Activated CD8-positive, alpha-beta memory T cell treated with anti-CD3 and anti-CD28 coated beads for 36 hours (primary cell): ENCODE measurements at regions not wholly inside any gene's neighbourhood (a gene's known extent, or its start where the extent isn't known, plus 50 kb on each side); places are given as distances from the start of the nearest gene placed in this dataset.
"Not testable (repeated sequence)": the region's sequence is repeated elsewhere in the genome, so short reads cannot be mapped to it uniquely, and the experiment has no call there.

Experiments
- CTCF ChIA-PET: fragments of 350-600 bp; sonication (Branson Sonifier 250); formaldehyde crosslinking; loops from one replicate; lab custom pipeline; 2021; ENCODE audit warnings: antibody characterized with exemption; lab: Charles Lee
- POLR2A ChIA-PET: fragments of 350-600 bp; sonication (Branson Sonifier 250); formaldehyde crosslinking; loops from one replicate; lab custom pipeline; 2021; ENCODE audit warnings: antibody characterized with exemption; lab: Charles Lee

DNA sequence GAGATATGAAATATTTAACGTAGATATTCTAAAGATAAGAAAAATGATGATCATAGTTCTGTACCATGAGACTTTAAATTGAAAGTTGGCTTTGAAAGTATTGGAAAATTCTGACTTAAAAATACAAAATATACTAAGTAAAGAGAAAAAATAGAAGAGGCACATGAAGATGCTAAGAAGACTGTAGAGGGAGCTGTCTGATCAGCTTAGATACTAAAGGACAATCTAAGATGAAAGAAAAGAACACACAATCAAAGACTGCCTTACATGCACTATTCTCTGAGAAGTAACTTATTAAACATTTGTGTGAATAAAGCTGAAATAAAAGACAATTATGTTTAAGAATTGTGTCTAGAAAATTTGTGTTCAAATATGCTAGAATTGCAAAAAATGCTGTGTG lies 55.1 kb downstream of the RBMXL2 start:
- ChIA-PET POLR2A (no interaction called here), CTCF (no interaction called here)

- CTCF ChIA-PET: not testable (repeated sequence)
Observed at GRCh38 chr11:7150104-7150503, 61.3 kb downstream of the RBMXL2 start.

DNA sequence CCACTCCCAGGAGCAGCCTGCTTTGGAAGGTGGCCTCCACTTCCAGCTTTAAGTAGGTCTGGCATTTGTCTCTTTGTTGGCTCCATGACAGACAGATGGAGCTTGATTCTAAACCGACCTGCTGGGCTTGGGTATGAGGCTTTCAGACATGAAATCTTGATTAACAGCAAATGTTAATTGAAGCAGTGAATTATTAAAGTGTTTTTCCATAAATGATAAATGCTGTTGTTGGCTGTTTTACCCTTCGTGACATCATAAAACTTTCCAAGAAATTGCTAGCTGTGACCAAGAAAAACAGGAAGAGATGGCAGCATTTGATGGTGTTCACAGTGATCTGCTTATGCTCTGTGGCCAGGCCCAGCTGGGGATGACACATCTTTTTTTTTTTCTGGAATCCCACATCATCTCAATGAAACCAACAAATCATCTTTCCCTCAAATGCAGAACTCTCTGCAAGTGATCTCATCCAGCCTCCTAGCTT lies 66.1 kb downstream of the RBMXL2 start:
- CTCF ChIA-PET: interaction anchor here (1.5 kb wide), 1 partner anchor 10 kb away, joined by 3 read pairs; no protein-coding TSS in a partner anchor
- POLR2A ChIA-PET: no interaction called here

More at GRCh38 chr11:7150104-7150503, 61.3 kb downstream of the RBMXL2 start:
- POLR2A ChIA-PET: not testable (repeated sequence)

DNA sequence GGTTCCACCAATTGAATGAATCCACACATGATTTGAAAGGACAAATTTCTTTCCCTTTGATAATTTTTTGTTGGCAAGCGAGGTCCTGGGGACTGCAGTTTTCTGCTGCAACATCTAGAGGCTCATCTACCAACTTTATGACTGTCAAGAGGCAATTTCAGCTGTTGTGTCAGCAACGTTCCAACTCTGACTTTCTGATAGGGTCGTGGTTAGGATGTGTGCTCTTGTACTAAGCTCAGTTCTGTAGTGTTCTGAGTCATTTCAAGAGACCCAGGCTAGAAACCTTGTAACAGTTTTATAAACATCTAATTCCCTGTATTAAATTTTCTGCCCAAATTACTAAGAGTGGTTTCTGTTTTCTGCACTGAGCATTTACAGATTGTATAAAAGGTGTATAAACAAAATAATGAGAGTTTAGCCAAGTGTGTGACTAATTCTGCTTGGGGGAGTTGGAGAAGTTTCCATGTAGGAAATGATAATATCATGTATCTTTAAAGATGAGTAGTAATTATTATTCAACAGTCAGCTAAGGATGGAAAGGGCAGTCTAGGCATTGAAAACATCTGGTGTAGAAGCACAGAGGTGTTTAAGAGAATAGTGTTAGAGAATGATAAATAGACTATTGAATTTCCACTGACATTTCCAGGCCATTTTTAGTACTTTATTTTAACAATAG lies 72.2 kb downstream of the RBMXL2 start:
- ChIA-PET POLR2A (no interaction called here), CTCF (no interaction called here)

DNA sequence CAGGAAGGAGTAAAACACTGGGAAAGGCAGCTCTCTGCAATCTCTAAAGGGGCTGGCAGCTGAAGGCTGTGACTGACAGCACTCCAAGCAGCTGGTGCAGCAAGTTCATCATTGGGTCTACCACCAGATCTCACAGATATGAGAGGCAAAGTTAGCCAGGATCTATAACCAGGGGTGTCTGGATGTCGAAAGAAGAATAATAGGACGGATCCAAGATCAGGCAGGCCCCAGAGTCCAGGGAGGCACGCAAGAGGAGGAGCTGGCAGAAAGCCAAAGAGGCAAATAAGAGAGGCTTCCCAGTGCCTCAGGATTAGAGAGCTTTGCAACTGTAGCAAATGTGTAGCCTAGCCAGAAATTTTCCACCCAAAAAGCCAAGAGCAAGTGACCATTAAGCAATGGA lies 77.1 kb downstream of the RBMXL2 start:
- POLR2A ChIA-PET: no interaction called here
- CTCF ChIA-PET: no interaction called here

DNA sequence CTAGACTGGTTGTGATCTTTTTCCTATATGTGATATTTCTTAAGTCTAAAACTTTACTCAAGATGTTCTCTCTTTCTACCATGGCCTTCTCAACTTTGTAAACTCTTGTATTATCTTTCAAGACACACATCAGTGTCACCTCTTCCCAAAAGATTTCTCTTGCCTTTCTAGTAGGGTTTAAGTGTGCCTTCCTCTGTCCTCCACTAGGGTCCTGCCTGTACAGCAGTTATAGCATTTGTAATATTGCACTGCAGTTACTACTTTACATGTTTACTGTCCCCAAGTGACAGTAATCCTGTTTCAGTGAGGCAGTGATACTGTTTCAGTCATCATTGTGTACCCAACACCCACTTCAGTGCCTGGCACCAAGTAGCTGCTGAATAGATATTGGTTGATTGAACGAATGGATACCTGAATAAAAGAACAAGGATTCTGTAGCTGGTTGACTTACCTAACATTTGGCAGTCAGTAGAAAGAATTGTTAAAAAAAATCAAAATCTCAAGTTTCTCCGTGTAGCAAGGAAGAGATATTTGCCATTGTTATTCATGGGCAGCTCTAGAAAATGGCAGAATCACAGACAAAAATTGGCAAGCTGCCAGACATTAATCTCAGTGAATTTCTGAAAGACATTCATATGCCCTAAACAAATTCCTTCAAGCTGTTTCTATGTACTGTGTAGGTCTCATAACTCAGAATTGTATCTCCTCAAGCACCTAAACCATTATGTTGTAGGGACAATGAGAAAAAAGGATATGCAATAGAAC lies 79.4 kb downstream of the RBMXL2 start:
- ChIA-PET CTCF (no interaction called here), POLR2A (no interaction called here)

DNA sequence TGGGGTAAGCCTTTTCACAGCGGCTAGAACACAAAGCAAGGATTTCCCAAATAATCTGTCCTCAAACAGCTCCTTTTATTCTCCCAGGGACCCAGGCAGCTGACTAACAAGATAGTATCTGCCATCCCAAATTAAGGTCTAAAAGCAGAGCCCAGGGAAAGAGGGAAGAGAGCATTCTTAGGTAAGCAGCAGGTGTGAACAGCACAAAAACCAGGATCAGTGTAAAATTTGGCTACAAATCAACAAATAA lies 79.9 kb downstream of the RBMXL2 start:
- POLR2A ChIA-PET: no interaction called here
- CTCF ChIA-PET: no interaction called here

GRCh38 chr11:7170431-7170830 lies 81.3 kb upstream of the SYT9 start:
- ChIA-PET CTCF (interaction anchor here (1.1 kb wide), 1 partner anchor 72 kb away, joined by 3 read pairs; no protein-coding TSS in a partner anchor), POLR2A (no interaction called here)

DNA sequence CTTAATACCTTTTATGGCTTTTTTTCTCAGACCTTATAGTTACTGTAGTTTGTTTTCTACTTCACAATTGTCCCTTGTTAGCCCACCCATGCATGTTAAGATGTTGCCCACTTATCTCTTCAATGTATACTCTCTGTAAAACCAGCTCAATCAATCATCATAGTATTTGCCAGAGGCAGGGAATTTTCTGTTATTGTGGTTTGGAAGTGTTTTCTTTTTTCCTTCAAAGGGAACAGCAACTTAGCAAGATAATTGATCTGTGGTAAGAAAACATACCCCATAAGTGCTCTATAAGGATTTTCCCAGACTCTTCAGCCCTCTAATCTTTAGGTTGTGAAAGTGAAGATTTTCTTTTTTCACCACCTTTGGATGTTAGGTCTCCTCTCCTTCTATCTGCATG lies 76.7 kb upstream of the SYT9 start:
- CTCF ChIA-PET: no interaction called here
- POLR2A ChIA-PET: no interaction called here

DNA sequence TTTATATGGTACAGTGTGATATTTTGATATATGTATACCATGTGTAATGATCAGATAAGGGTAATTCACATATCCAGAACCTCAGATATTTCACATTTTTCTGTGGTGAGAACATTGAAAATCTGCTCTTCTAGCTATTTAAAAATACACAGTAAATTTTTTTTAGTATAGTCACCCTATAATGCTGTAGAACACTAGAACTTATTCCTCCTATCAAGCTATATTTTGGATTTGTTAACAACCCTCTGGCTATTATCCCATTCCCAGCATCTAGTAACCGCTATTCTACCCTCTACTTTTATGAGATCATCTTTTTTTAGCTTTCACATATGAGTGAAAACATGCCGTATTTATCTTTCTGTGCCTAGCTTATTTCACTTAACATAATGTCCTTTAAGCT lies 65.5 kb upstream of the SYT9 start:
- CTCF ChIA-PET: no interaction called here
- POLR2A ChIA-PET: no interaction called here

GRCh38 chr11:7186676-7187075 lies 65.0 kb upstream of the SYT9 start:
- ChIA-PET POLR2A (no interaction called here), CTCF (no interaction called here)

GRCh38 chr11:7192785-7193184 lies 58.9 kb upstream of the SYT9 start:
- CTCF ChIA-PET, POLR2A ChIA-PET: not testable (repeated sequence)

GRCh38 chr11:7196396-7197146 lies 55.1 kb upstream of the SYT9 start:
- CTCF ChIA-PET: interaction anchor here (0.7 kb wide), 1 partner anchor 11 kb away, joined by 3 read pairs; no protein-coding TSS in a partner anchor
- POLR2A ChIA-PET: interaction anchor here (0.6 kb wide), 1 partner anchor 143 kb away, joined by 3 read pairs; no protein-coding TSS in a partner anchor

DNA sequence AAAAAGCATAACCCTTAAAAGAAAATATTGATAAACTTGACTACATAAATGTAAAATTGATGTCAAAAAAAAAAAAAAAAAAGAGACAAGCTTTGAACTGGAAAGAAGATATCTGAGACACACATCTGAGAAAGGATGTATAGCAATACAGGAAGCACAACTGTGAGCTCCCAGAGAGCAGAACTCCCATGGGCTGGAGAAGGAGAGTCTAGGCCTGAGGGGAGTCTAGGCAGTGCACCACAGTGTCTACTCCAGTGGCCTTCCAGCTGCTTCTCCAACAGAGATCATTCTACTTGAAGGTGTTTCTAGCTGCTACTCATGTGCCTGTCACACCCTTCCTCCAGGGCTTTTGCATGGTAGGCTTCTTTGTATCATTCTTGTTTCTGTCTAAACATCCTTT lies 54.2 kb upstream of the SYT9 start:
- ChIA-PET POLR2A (interaction anchor here (0.6 to 0.7 kb wide), 2 partner anchors 12 to 142 kb away, joined by 3 to 8 read pairs; no protein-coding TSS in a partner anchor), CTCF (interaction anchor here (0.7 kb wide), 1 partner anchor 12 kb away, joined by 3 read pairs; no protein-coding TSS in a partner anchor)
